ENCODE measurements at regions not wholly inside any gene's neighbourhood (a gene's known extent, or its start where the extent isn't known, plus 50 kb on each side); places are given as distances from the start of the nearest gene placed in this dataset.

DNA sequence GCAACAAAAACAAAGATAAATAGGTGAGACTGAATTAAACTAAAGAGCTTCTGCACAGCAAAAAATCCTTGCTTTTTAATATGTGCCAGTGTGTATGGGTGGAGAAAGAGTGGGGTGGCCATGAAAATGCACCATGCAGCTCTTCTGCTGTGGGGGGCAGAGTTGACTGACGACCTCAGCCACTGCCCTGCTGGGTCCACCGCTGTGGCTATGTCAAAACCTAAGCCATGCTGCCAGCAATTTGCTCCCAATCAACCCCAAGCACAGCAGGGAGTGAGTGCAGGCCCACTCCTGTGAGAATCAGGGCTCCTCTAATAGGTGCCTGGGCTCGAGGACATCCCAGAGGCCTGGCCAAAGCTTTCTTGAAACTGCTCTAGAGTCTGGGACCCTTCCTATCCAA is 235.6 kb upstream of the RBBP8 start:
- H3K27me3 Mint-ChIP-seq: peaks cover 15 to 17% of the 10 kb centered on the region in 2 donors
- 46% methylated on average over 3 of the region's 3 CpGs for WGBS (ENCODE audit: insufficient coverage)

DNA sequence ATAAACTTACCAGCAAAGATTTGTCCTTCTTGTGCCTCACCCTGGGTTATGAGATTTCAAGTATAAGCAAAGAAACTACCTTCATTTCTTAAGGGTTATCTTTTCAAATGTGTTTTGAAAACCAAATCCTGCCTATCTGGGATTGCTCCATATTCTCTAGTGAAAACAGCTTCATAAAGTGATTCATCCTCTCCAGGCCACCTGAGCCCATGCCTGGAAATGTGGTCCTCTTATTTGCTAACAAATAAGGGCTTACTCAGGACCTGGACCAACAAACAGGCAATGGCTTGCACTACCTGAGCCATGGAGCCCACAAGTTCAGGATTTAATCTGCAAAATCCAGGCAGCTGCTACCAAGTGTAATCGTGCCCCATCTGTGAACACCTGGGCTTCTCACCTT is 234.4 kb upstream of the RBBP8 start:
- DNase-seq (no peak), ATAC-seq (replicated peaks in 1 of 4) (no peak)
- Mint-ChIP-seq H3K27ac (no peak overlapping the region), H3K4me3 (no peak overlapping the region), H3K27me3 (peaks cover 18 to 20% of the 10 kb centered on the region in 2 donors), H3K9me3 (peaks cover 0 to 3% (median 0%) of the 10 kb centered on the region in 3 donors), H3K4me1 (no peaks in the 10 kb centered on the region), H3K36me3 (no peaks in the 10 kb centered on the region)
- H3K4me3 ChIP-seq (ENCODE audit: control insufficient read depth in 1 of 2, extremely low read depth in 1 of 2, low read length in 1 of 2): no peak overlapping the region
- WGBS (ENCODE audit: insufficient coverage): 80% methylated on average over 1 of the region's 1 CpG
- no peaks in the 10 kb centered on the region for H3K4me1 ChIP-seq (ENCODE audit: control insufficient read depth in 1 of 2, extremely low read depth in 1 of 2, insufficient read depth in 2 of 2, low read length in 2 of 2)
- no peak overlapping the region for H3K27ac ChIP-seq (ENCODE audit: low read length)
- H3K9me3 ChIP-seq: no peaks in the 10 kb centered on the region
- POLR2A ChIA-PET: no interaction called here
- H3K36me3 ChIP-seq (ENCODE audit: control insufficient read depth in 2 of 2, extremely low read depth in 1 of 2, insufficient read depth in 1 of 2, low read length in 1 of 2): no peaks in the 10 kb centered on the region
- H3K27me3 ChIP-seq (replicated peaks in 1 of 2; ENCODE audit: control insufficient read depth in 2 of 2, extremely low read depth in 1 of 2, insufficient read depth in 2 of 2, low read length in 1 of 2): peaks cover 0 to 10% of the 10 kb centered on the region in 2 experiments
- CTCF ChIA-PET: no interaction called here

More for the DNA sequence above, 235.6 kb upstream of the RBBP8 start:
- H3K27me3 ChIP-seq (replicated peaks in 1 of 2; ENCODE audit: control insufficient read depth in 2 of 2, extremely low read depth in 1 of 2, insufficient read depth in 2 of 2, low read length in 1 of 2): peaks cover 0 to 10% of the 10 kb centered on the region in 2 experiments
- H3K4me1 ChIP-seq (ENCODE audit: control insufficient read depth in 1 of 2, extremely low read depth in 1 of 2, insufficient read depth in 2 of 2, low read length in 2 of 2): no peaks in the 10 kb centered on the region
- H3K9me3 ChIP-seq: no peaks in the 10 kb centered on the region
- Mint-ChIP-seq H3K36me3 (no peaks in the 10 kb centered on the region), H3K4me3 (no peak overlapping the region), H3K9me3 (peaks cover 0 to 3% (median 0%) of the 10 kb centered on the region in 3 donors), H3K27ac (no peak overlapping the region), H3K4me1 (no peaks in the 10 kb centered on the region)
- ATAC-seq (replicated peaks in 1 of 4) (no peak), DNase-seq (no peak)
- ChIA-PET CTCF (no interaction called here), POLR2A (no interaction called here)
- no peak overlapping the region for H3K4me3 ChIP-seq (ENCODE audit: control insufficient read depth in 1 of 2, extremely low read depth in 1 of 2, low read length in 1 of 2)
- H3K36me3 ChIP-seq (ENCODE audit: control insufficient read depth in 2 of 2, extremely low read depth in 1 of 2, insufficient read depth in 1 of 2, low read length in 1 of 2): no peaks in the 10 kb centered on the region
- H3K27ac ChIP-seq (ENCODE audit: low read length): no peak overlapping the region

DNA sequence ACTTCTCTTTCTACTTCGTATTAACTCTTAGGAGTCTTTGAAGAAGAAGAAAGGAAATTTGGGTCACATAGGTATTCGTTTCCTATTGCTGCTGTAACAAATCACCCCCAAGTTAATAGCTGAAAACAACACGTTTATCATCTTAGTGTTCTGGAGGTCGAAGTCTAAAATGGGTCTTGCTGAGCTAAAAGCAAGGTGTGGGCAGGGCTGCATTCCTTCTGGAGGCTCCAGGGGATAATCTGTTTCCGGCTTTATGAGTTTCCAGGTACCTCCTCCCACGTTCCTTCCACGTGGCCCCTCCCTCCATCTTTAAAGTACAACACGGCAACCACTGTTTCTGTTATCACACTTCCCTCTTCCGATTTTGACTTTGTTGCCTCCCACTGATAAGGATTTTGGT is 233.5 kb upstream of the RBBP8 start:
- H3K4me3 Mint-ChIP-seq: no peak overlapping the region
- ChIA-PET CTCF (no interaction called here), POLR2A (no interaction called here)
- no peaks in the 10 kb centered on the region for H3K4me1 Mint-ChIP-seq
- Histone ChIP-seq H3K36me3 (ENCODE audit: control insufficient read depth in 2 of 2, extremely low read depth in 1 of 2, insufficient read depth in 1 of 2, low read length in 1 of 2) (no peaks in the 10 kb centered on the region), H3K9me3 (no peaks in the 10 kb centered on the region), H3K27me3 (replicated peaks in 1 of 2; ENCODE audit: control insufficient read depth in 2 of 2, extremely low read depth in 1 of 2, insufficient read depth in 2 of 2, low read length in 1 of 2) (peaks cover 0 to 10% of the 10 kb centered on the region in 2 experiments), H3K4me3 (ENCODE audit: control insufficient read depth in 1 of 2, extremely low read depth in 1 of 2, low read length in 1 of 2) (no peak overlapping the region), H3K27ac (ENCODE audit: low read length) (no peak overlapping the region), H3K4me1 (ENCODE audit: control insufficient read depth in 1 of 2, extremely low read depth in 1 of 2, insufficient read depth in 2 of 2, low read length in 2 of 2) (no peaks in the 10 kb centered on the region)
- H3K27ac Mint-ChIP-seq: no peak overlapping the region
- H3K9me3 Mint-ChIP-seq: peaks cover 0 to 3% (median 0%) of the 10 kb centered on the region in 3 donors
- WGBS (ENCODE audit: insufficient coverage): 69% methylated on average over 3 of the region's 9 CpGs
- H3K27me3 Mint-ChIP-seq: peaks cover 15 to 27% of the 10 kb centered on the region in 2 donors
- DNase-seq (no peak), ATAC-seq (replicated peaks in 1 of 4) (no peak)
- H3K36me3 Mint-ChIP-seq: no peaks in the 10 kb centered on the region

DNA sequence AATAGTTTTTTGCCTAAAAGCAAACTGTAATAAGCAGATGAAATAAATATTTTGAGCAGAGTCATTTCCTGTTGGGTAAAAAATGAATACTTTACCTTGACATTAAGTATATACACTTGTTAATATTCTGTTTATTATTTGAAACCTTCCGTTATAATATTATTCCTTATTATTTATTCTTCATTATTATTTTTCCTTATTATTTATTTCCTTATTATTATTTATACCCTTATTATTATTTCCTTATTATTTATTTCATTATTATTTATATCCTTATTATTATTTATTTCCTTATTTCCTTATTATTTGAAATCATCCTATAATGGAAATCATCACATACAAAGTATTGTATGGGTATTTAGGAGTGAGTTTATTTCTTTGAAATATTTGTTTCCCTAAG is 232.2 kb upstream of the RBBP8 start:
- CTCF ChIA-PET: no interaction called here

DNA sequence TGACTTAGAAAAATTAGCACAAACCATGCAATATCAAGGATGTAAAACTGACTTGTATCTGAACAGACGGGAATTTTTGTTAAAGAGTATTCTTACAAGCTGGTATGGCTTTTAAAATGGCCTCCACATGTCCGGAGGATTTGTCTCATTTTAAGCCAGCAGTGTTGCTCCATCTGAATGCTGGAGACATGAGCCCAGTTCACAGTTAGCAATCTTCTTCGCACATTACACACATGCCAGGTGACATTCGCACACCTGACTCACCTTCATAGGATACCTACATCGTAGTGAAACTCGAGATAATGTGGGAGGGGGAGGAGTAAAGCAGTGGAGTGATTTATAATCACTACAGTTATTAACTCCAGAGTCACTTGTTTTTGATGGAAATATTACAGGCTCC is 231.8 kb upstream of the RBBP8 start:
- H3K36me3 Mint-ChIP-seq: no peaks in the 10 kb centered on the region
- H3K4me3 Mint-ChIP-seq: no peak overlapping the region
- ChIA-PET CTCF (no interaction called here), POLR2A (no interaction called here)
- Histone ChIP-seq H3K27ac (ENCODE audit: low read length) (no peak overlapping the region), H3K4me1 (ENCODE audit: control insufficient read depth in 1 of 2, extremely low read depth in 1 of 2, insufficient read depth in 2 of 2, low read length in 2 of 2) (no peaks in the 10 kb centered on the region), H3K36me3 (ENCODE audit: control insufficient read depth in 2 of 2, extremely low read depth in 1 of 2, insufficient read depth in 1 of 2, low read length in 1 of 2) (no peaks in the 10 kb centered on the region), H3K27me3 (replicated peaks in 1 of 2; ENCODE audit: control insufficient read depth in 2 of 2, extremely low read depth in 1 of 2, insufficient read depth in 2 of 2, low read length in 1 of 2) (peaks cover 0 to 10% of the 10 kb centered on the region in 2 experiments), H3K4me3 (ENCODE audit: control insufficient read depth in 1 of 2, extremely low read depth in 1 of 2, low read length in 1 of 2) (no peak overlapping the region), H3K9me3 (no peaks in the 10 kb centered on the region)
- peaks cover 13 to 32% of the 10 kb centered on the region in 2 donors for H3K27me3 Mint-ChIP-seq
- peaks cover 0 to 3% (median 0%) of the 10 kb centered on the region in 3 donors for H3K9me3 Mint-ChIP-seq
- no peak overlapping the region for H3K27ac Mint-ChIP-seq
- WGBS (ENCODE audit: insufficient coverage): 40% methylated on average over 1 of the region's 6 CpGs
- no peak for ATAC-seq (replicated peaks in 1 of 4)
- no peak for DNase-seq
- no peaks in the 10 kb centered on the region for H3K4me1 Mint-ChIP-seq

More for the DNA sequence above, 232.2 kb upstream of the RBBP8 start:
- H3K4me3 ChIP-seq (ENCODE audit: control insufficient read depth in 1 of 2, extremely low read depth in 1 of 2, low read length in 1 of 2): no peak overlapping the region
- POLR2A ChIA-PET: no interaction called here
- Mint-ChIP-seq H3K4me3 (no peak overlapping the region), H3K27ac (no peak overlapping the region), H3K4me1 (no peaks in the 10 kb centered on the region), H3K36me3 (no peaks in the 10 kb centered on the region), H3K9me3 (peaks cover 0 to 3% (median 0%) of the 10 kb centered on the region in 3 donors), H3K27me3 (peaks cover 15 to 31% of the 10 kb centered on the region in 2 donors)
- no peaks in the 10 kb centered on the region for H3K4me1 ChIP-seq (ENCODE audit: control insufficient read depth in 1 of 2, extremely low read depth in 1 of 2, insufficient read depth in 2 of 2, low read length in 2 of 2)
- no peak for ATAC-seq (replicated peaks in 1 of 4)
- no peak overlapping the region for H3K27ac ChIP-seq (ENCODE audit: low read length)
- no peak for DNase-seq
- WGBS (ENCODE audit: insufficient coverage): no CpG with 5 or more reads among the region's 1 CpG
- H3K27me3 ChIP-seq (replicated peaks in 1 of 2; ENCODE audit: control insufficient read depth in 2 of 2, extremely low read depth in 1 of 2, insufficient read depth in 2 of 2, low read length in 1 of 2): peaks cover 0 to 10% of the 10 kb centered on the region in 2 experiments
- no peaks in the 10 kb centered on the region for H3K36me3 ChIP-seq (ENCODE audit: control insufficient read depth in 2 of 2, extremely low read depth in 1 of 2, insufficient read depth in 1 of 2, low read length in 1 of 2)
- no peaks in the 10 kb centered on the region for H3K9me3 ChIP-seq

DNA sequence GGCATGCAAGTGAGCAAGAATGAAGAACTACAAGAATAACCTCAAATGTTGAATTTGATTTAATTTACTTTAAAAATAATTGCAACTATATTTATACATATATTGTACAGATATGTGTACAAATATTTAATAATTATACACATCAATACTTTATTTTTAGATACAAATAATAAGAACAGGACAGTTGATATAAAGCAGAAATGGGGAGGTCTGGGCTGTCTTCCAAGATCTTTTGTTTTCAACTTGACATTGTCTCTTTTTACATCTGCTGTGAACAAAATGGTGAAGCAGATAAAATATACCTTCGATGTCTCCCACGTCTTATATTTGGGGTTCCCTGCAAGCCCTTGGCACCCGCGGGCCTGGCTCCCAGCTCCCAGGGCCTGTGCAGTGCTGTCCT is 231.3 kb upstream of the RBBP8 start:
- H3K4me3 ChIP-seq (ENCODE audit: control insufficient read depth in 1 of 2, extremely low read depth in 1 of 2, low read length in 1 of 2): no peak overlapping the region
- no peaks in the 10 kb centered on the region for H3K4me1 Mint-ChIP-seq

DNA sequence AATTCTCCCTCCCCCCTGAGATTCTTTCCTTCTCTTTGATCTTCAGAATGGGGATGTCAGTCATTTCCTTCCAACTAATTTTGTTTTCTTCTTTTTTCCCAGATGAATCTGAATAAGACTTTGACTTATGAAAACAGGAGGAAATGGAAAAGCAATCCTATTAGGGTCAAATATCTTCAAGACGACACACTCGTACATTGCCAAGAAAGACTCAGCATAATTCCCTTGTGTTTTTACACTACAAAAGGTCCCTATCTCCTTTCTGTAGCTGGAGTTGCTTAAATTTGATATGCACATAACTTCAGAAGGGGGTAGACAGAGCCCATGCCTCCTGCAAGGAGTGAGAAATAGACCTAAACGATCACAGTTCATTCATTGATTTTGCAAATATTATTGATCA is 230.3 kb upstream of the RBBP8 start:
- Mint-ChIP-seq H3K4me3 (no peak overlapping the region), H3K36me3 (no peaks in the 10 kb centered on the region), H3K27me3 (peaks cover 12 to 30% of the 10 kb centered on the region in 2 donors), H3K9me3 (peaks cover 0 to 3% (median 0%) of the 10 kb centered on the region in 3 donors), H3K4me1 (no peaks in the 10 kb centered on the region), H3K27ac (no peak overlapping the region)
- ATAC-seq (replicated peaks in 1 of 4): no peak
- CTCF ChIA-PET: interaction anchor here in 1 of 2 donors (0.7 kb wide), 1 partner anchor 911 kb away, joined by 3 read pairs; no protein-coding TSS in a partner anchor
- Histone ChIP-seq H3K27me3 (replicated peaks in 1 of 2; ENCODE audit: control insufficient read depth in 2 of 2, extremely low read depth in 1 of 2, insufficient read depth in 2 of 2, low read length in 1 of 2) (peaks cover 0 to under 1% of the 10 kb centered on the region in 2 experiments), H3K36me3 (ENCODE audit: control insufficient read depth in 2 of 2, extremely low read depth in 1 of 2, insufficient read depth in 1 of 2, low read length in 1 of 2) (no peaks in the 10 kb centered on the region), H3K4me1 (ENCODE audit: control insufficient read depth in 1 of 2, extremely low read depth in 1 of 2, insufficient read depth in 2 of 2, low read length in 2 of 2) (no peaks in the 10 kb centered on the region), H3K9me3 (no peaks in the 10 kb centered on the region), H3K27ac (ENCODE audit: low read length) (no peak overlapping the region), H3K4me3 (ENCODE audit: control insufficient read depth in 1 of 2, extremely low read depth in 1 of 2, low read length in 1 of 2) (no peak overlapping the region)
- POLR2A ChIA-PET: no interaction called here
- no peak for DNase-seq
- WGBS (ENCODE audit: insufficient coverage): no CpG with 5 or more reads among the region's 3 CpGs

More for the DNA sequence above, 231.3 kb upstream of the RBBP8 start:
- ChIA-PET POLR2A (no interaction called here), CTCF (no interaction called here)
- Histone ChIP-seq H3K27ac (ENCODE audit: low read length) (no peak overlapping the region), H3K27me3 (replicated peaks in 1 of 2; ENCODE audit: control insufficient read depth in 2 of 2, extremely low read depth in 1 of 2, insufficient read depth in 2 of 2, low read length in 1 of 2) (peaks cover 0 to 6% of the 10 kb centered on the region in 2 experiments), H3K4me1 (ENCODE audit: control insufficient read depth in 1 of 2, extremely low read depth in 1 of 2, insufficient read depth in 2 of 2, low read length in 2 of 2) (no peaks in the 10 kb centered on the region), H3K36me3 (ENCODE audit: control insufficient read depth in 2 of 2, extremely low read depth in 1 of 2, insufficient read depth in 1 of 2, low read length in 1 of 2) (no peaks in the 10 kb centered on the region), H3K9me3 (no peaks in the 10 kb centered on the region)
- Mint-ChIP-seq H3K27me3 (peaks cover 12 to 30% of the 10 kb centered on the region in 2 donors), H3K4me3 (no peak overlapping the region), H3K36me3 (no peaks in the 10 kb centered on the region), H3K27ac (no peak overlapping the region), H3K9me3 (peaks cover 0 to 3% (median 0%) of the 10 kb centered on the region in 3 donors)
- 97% methylated on average over 4 of the region's 4 CpGs for WGBS (ENCODE audit: insufficient coverage)
- ATAC-seq (replicated peaks in 1 of 4): no peak
- no peak for DNase-seq
